Activated CD4-positive, alpha-beta T cell treated with anti-CD3 and anti-CD28 coated beads, Interleukin-2, amount 50 U/mL, for 16 hours (primary cell): ENCODE measurements at regions not wholly inside any gene's neighbourhood (a gene's known extent, or its start where the extent isn't known, plus 50 kb on each side); places are given as distances from the start of the nearest gene placed in this dataset.

Experiments used
- DNase-seq: peaks from one replicate; pipeline ENCODE4 v3.0.0-alpha.2; 2020

GRCh38 chr2:611519-611918, 65.7 kb downstream of the TMEM18 start:
- DNase-seq: no peak

GRCh38 chr2:610491-610890, 66.7 kb downstream of the TMEM18 start:
- no peak for DNase-seq

GRCh38 chr2:609881-610280, 67.3 kb downstream of the TMEM18 start:
- DNase-seq: no peak

GRCh38 chr2:609449-609848, 67.8 kb downstream of the TMEM18 start:
- DNase-seq: no peak

- DNase-seq: no peak
Measured at GRCh38 chr2:608711-609110, 68.5 kb downstream of the TMEM18 start.

- no peak for DNase-seq
Measured at GRCh38 chr2:608297-608696, 68.9 kb downstream of the TMEM18 start.

- DNase-seq: no peak
Measured at GRCh38 chr2:607709-608108, 69.5 kb downstream of the TMEM18 start.

GRCh38 chr2:607172-607571, 70.0 kb downstream of the TMEM18 start:
- DNase-seq: no peak

- no peak for DNase-seq
Measured at GRCh38 chr2:605674-606608, 71.3 kb downstream of the TMEM18 start.

- no peak for DNase-seq
Measured at GRCh38 chr2:604854-605524, 72.2 kb downstream of the TMEM18 start.

GRCh38 chr2:604385-604784, 72.8 kb downstream of the TMEM18 start:
- DNase-seq: no peak

GRCh38 chr2:603869-604268, 73.3 kb downstream of the TMEM18 start:
- no peak for DNase-seq

- DNase-seq: no peak
Measured at GRCh38 chr2:603427-603826, 73.8 kb downstream of the TMEM18 start.

GRCh38 chr2:602571-603359, 74.4 kb downstream of the TMEM18 start:
- no peak for DNase-seq

- no peak for DNase-seq
Measured at GRCh38 chr2:601806-602455, 75.3 kb downstream of the TMEM18 start.

GRCh38 chr2:601387-601698, 75.9 kb downstream of the TMEM18 start:
- no peak for DNase-seq

- no peak for DNase-seq
Measured at GRCh38 chr2:600542-601386, 76.4 kb downstream of the TMEM18 start.

GRCh38 chr2:599601-600000, 77.6 kb downstream of the TMEM18 start:
- no peak for DNase-seq

GRCh38 chr2:598058-598802, 79.0 kb downstream of the TMEM18 start:
- no peak for DNase-seq

- no peak for DNase-seq
Measured at GRCh38 chr2:595831-596592, 81.2 kb downstream of the TMEM18 start.
